ENCODE measurements at regions not wholly inside any gene's neighbourhood (a gene's known extent, or its start where the extent isn't known, plus 50 kb on each side); places are given as distances from the start of the nearest gene placed in this dataset.

DNA sequence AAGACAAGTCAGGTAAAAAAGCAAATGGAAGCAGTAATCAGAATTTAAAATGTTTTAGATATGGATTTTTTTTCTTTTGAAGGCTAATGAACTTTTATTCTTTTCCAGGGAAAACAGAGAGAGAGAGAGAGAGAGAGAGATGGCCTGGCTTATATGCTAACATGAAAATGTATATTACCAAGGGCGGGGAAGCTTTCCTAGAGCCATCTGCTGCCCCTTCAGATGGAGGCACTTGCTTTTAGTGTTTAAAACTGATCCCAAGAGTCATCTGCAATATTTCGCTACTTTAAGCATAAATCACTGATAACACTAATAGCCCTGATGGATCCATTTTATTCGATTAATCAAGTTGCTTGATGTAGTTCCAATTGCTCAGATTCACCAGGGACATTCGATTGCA is 186.1 kb upstream of the ADAMTS16 start:
- no peak for DNase-seq (ENCODE audit: low spot score)
- TF ChIP-seq, protein P1, sequence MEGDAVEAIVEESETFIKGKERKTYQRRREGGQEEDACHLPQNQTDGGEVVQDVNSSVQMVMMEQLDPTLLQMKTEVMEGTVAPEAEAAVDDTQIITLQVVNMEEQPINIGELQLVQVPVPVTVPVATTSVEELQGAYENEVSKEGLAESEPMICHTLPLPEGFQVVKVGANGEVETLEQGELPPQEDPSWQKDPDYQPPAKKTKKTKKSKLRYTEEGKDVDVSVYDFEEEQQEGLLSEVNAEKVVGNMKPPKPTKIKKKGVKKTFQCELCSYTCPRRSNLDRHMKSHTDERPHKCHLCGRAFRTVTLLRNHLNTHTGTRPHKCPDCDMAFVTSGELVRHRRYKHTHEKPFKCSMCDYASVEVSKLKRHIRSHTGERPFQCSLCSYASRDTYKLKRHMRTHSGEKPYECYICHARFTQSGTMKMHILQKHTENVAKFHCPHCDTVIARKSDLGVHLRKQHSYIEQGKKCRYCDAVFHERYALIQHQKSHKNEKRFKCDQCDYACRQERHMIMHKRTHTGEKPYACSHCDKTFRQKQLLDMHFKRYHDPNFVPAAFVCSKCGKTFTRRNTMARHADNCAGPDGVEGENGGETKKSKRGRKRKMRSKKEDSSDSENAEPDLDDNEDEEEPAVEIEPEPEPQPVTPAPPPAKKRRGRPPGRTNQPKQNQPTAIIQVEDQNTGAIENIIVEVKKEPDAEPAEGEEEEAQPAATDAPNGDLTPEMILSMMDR (IDR thresholded peaks at IDR 0.05; ENCODE audit: extremely low read depth, missing control alignments), result no peak

- DNase-seq (ENCODE audit: low spot score), result no peak
- TF ChIP-seq, protein P1 (IDR thresholded peaks at IDR 0.05; ENCODE audit: extremely low read depth, missing control alignments), result no peak
These were observed 176.9 kb upstream of the ADAMTS16 start for GRCh38 chr5:4963265-4963664.

- TF ChIP-seq, protein P1 (IDR thresholded peaks at IDR 0.05; ENCODE audit: extremely low read depth, missing control alignments), result no peak
- DNase-seq (ENCODE audit: low spot score), result no peak
These were observed 170.8 kb upstream of the ADAMTS16 start for GRCh38 chr5:4969351-4969750.

DNA sequence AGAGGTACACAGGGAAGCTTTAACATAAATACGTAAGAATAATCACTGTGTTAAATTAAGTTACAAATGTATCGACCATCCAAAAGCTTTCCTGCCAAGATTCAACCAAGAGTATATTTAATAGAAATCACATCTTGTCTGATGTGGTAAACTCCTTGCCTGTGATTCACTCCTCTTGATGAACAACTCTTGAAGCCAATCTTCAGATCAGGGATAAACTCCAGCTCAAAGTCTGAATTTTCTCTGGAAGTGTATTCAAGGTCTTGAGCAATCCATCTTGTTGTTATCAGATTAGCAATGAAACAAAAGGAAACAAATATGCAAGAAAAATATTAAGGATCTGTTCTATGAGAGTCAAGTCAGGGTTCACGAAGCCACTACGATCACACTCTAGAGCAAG is 170.0 kb upstream of the ADAMTS16 start:
- no peak for DNase-seq (ENCODE audit: low spot score)
- TF ChIP-seq, protein P1 (IDR thresholded peaks at IDR 0.05; ENCODE audit: extremely low read depth, missing control alignments), result no peak

GRCh38 chr5:4976902-4977301 is 163.2 kb upstream of the ADAMTS16 start:
- no peak for DNase-seq (ENCODE audit: low spot score)
- TF ChIP-seq, protein P1 (IDR thresholded peaks at IDR 0.05; ENCODE audit: extremely low read depth, missing control alignments), result no peak

DNA sequence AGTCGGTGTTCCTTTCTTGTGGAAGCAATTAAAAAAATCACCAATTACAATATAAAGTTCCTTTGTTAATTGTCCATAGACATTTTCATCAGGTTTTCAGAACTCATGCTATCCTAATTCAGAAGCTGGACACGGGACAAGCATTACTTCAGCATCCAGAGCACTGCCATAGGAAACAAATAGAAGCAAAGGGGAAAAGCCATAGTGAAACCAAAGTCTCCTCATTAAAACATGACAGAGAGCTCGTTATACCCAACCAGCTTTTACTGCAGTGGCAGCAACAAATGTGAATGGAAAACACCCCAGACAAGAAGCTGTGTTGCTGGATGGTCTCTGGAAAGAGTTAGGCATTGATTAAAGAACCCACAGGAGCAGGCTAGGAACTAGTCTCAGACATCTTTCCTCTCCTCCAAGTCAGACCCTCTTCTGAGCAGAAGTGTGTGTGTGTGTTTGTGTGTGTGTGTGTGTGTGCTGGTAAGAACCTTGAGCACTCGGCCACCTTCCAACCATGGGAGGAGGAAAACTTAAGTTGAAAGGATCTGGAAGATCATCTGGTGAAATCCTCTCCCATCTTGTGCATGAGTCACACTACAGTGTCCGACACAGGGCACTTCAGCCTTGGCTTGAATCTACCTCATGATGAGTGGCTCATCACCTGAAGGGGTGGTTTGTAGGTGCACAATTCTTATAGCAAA is 162.6 kb upstream of the ADAMTS16 start:
- TF ChIP-seq, protein P1 (IDR thresholded peaks at IDR 0.05; ENCODE audit: extremely low read depth, missing control alignments), result no peak
- DNase-seq (ENCODE audit: low spot score), result no peak

GRCh38 chr5:4980201-4980600 is 159.9 kb upstream of the ADAMTS16 start:
- TF ChIP-seq, protein P1 (IDR thresholded peaks at IDR 0.05; ENCODE audit: extremely low read depth, missing control alignments), result no peak
- DNase-seq (ENCODE audit: low spot score), result no peak

Measured in GM20000 (cell line).